Nucleus accumbens (tissue), 56 donors: ENCODE measurements at regions not wholly inside any gene's neighbourhood (a gene's known extent, or its start where the extent isn't known, plus 50 kb on each side); places are given as distances from the start of the nearest gene placed in this dataset.
"Not testable (repeated sequence)": the region's sequence is repeated elsewhere in the genome, so short reads cannot be mapped to it uniquely, and the experiment has no call there.

Source experiments
- DNase-seq, 56 donors: peaks; one replicate each; lab custom pipeline; 2025; lab: John Stamatoyannopoulos, UW

DNA sequence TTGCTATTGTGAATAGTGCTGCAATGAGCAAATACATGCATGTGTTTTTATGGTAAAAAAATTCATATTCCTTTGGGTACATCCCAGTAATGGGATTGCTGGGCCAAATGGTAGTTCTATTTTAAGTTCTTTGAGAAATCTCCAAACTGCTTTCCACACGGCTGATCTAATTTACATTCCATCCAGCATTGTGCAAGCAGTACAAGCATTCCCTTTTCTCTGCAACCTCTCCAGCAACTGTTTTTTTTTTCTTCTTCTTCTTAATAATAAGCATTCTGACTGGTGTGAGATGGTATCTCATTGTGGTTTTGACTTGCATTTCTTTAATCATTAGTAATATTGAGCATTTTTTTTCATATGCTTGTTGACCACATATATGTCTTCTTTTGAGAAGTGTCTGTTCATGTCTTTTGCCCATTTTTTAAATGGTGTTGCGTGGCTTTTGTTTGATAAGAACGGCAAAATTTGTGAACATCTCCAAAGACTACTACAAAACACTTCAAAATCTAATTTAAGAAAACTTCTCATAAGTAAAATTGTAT lies 136.1 kb upstream of the MYO3A start:
- DNase-seq = no peak

DNA sequence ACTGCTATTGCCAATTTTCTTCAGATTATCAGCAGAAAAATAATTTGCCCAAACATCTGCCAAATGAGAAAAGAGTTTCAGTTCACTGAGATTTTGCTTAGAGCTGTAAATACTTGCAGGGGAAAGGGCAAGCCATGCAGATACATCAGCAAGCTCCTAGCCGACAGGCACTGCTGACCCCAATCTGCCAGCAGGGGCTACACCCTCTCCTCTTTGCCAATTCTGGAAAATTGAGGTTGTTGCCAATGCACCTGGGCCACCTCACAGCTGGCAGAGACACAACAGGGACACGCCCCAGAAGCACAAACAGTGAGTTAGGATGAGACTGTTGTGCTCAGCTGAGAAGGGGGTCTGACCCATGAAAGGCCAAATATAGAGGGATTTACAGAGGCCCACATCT lies 129.5 kb upstream of the MYO3A start:
- DNase-seq = no peak

- no peak for DNase-seq
Observed at GRCh38 chr10:25805986-25806385, 128.0 kb upstream of the MYO3A start.

DNA sequence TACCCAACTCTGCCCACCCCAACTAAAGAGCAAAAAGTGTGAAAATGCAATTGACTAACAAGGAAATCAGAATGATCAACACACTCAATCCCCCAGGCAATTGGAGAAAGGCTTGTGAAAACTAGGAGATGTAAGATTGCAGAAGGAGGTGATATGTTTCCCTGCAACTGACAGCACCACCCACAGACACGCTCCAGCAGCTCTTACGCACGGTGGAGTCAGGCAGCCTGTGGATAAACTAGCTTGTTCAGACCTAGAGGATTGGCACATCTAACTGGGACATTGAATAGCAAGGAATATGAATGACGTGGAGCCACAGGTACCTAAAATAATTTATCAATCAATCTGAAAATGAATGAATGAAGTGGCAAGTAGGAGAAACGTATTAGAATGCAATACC lies 125.7 kb upstream of the MYO3A start:
- peak in 28 of 56 donors; percentile 1 to 79 (median 44) for DNase-seq

- DNase-seq = no peak
Observed at GRCh38 chr10:25811052-25811685, 122.9 kb upstream of the MYO3A start.

DNA sequence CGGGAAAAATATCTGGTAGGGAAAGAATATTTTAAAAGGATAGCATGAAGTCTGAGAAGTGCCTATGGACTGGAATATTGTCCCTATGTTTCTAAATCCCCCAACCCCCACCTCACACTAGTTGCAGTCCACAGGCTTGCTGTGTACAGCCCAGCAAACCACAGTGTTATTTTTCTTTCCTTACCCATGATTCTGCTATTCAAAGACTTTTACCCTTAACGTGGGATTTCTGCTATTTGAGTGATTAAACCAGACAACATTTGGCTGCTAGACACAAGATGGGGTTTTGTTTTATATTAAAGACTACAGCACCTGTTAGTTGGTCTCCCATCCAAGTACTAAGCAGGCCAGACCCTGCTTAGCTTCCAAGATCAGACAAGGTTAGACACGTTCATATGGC lies 120.5 kb upstream of the MYO3A start:
- no peak for DNase-seq

GRCh38 chr10:25815236-25815635 lies 118.8 kb upstream of the MYO3A start:
- no peak for DNase-seq

DNA sequence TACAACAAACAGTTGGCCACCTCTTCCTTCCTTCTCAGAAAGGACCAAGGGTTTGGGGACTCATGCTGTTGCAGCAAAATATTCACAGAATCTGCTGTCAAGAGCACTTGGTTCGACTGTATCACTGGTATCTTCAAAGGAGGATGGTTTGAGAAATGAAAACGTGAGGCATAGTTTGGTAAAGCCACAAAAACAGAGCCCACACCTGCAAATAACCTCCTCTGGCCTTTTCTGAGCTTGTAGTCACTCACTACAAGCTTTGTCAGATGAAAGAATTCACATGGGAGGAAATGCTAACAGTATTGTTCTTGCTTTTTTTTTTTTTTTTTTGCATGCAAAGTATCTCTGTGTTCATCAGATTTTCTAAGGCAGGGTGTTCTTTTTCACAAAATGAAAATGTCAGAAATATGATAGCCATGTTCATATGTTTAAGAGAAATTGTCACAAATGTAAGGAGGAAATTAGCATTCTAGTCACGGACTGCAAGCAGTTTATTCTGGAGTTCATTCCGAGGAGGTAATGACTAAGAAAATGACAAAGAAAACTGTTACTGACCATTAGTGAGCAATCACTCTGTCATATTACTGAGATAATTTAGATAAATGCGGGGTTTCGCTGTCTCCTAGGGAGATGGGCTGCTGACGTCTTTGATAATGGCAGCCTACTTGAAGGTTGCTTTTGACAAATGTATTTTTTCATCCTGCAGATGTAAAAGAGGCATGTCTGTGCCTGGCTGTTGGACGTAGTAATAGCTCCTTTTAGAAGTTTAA lies 117.8 kb upstream of the MYO3A start:
- peak in 2 of 56 donors; percentile 12 to 16 for DNase-seq

DNA sequence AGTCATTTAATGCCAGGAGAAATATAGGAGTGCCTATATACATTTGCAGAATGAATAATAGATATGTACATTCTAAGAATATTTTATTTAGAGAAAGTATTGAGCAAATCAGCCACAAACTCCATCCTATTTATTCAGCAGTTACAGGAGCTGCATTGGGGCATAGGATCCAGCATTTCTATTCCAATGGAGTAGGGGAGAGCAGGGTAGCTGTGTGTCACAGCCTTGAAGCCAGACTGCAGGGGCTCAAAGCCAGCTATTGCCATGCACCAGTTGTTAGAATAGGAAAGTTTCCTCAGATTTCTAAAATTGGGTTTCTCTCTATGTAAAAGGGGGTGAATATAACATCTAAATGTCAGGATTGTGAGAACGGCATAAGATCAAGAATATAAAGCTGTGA lies 116.8 kb upstream of the MYO3A start:
- DNase-seq = no peak

- DNase-seq = peak in 17 of 56 donors; percentile 4 to 57 (median 24)
Observed at GRCh38 chr10:25818751-25819150, 115.3 kb upstream of the MYO3A start.

- no peak for DNase-seq
Observed at GRCh38 chr10:25820472-25820871, 113.6 kb upstream of the MYO3A start.

GRCh38 chr10:25820874-25821273 lies 113.2 kb upstream of the MYO3A start:
- no peak for DNase-seq

DNA sequence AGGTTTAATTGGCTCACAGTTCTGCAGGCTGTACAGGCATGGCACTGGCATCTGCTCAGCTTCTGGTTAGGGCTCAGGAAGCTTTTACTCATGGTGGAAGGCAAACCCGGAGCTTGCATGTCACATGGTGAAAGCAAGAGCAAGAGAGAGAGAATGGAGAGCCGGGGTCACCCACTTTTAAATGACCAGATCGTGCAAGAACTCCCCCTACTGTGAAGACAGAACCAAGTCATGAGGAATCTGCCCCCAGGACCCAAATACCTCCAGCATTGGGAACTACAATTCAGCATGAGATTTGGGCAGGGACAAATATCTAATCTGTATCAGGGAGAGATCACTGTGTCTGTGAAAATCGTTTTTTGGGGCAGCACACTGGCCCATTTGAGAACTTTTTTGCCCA lies 110.0 kb upstream of the MYO3A start:
- DNase-seq = no peak

DNA sequence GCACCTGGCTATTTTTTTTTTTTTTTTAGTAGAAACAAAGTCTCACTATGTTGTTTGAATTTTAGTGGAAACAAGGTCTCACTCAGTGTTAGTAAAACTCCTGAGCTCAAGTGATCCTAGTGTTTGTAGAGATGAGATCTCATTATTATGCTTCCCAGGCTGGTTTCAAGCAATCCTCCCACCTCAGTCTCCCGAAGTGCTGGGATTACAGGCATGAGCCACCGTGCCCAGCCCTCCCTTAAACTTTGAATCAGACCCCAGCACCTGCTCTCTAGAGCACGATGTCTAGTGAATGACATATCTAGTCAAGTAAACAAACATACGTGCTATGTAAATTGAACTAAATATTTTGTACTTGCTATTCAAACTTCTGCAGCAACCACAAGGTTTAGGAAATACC lies 105.6 kb upstream of the MYO3A start:
- DNase-seq = peak in 7 of 56 donors; percentile 9 to 45 (median 24)

- peak in 1 of 56 donors; percentile 17 for DNase-seq
Observed at GRCh38 chr10:25831080-25831479, 102.9 kb upstream of the MYO3A start.

GRCh38 chr10:25839683-25840082 lies 94.3 kb upstream of the MYO3A start:
- no peak for DNase-seq

GRCh38 chr10:25840875-25841274 lies 93.2 kb upstream of the MYO3A start:
- DNase-seq = not testable (repeated sequence)

DNA sequence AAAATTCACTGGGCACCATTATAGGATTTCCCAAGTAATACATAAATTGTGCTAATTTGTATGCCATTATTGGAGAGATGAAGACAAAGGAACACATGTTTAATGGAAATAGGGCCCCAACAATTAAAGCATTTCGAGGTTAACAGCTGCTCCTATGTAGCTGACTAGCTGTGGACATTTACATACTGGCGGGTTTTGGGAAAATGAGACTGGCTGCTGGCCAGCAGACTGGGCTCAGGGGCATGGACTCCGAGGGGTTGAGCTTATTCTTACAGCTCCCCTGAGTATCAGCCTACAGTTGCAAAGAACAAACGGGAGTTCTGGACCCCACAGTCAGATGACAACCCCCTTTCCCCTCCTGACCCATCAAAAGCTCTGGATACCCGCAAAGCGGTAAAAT lies 91.9 kb upstream of the MYO3A start:
- no peak for DNase-seq

DNA sequence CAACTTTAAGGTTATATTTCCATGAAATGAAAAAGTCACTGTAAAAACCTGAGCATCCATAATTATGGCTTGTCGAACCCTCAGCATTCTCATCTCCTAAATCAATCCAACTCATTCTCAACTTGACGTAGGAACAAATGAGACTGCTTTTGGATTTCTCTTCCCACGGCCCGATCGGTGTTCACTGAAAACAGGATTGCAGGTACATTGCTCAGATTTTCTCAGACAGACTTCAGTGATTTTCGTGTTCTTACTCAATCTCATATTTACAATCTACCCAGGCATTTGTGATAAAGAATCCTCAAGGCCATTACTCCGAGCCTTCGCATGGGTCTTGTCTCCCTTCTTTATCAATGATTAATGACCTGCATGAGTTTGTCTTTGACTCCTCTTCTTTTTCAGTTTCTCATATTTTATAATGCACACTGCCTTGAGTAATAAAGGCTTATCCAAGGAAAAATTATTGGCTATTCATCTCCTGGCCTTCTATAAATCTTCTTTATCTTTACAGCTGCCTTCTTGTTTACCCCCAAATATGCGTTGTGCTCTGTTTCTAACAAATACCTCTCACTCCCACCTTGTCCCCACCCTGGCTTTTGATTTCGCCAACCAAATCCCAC lies 90.4 kb upstream of the MYO3A start:
- peak in 9 of 56 donors; percentile 9 to 43 (median 20) for DNase-seq

DNA sequence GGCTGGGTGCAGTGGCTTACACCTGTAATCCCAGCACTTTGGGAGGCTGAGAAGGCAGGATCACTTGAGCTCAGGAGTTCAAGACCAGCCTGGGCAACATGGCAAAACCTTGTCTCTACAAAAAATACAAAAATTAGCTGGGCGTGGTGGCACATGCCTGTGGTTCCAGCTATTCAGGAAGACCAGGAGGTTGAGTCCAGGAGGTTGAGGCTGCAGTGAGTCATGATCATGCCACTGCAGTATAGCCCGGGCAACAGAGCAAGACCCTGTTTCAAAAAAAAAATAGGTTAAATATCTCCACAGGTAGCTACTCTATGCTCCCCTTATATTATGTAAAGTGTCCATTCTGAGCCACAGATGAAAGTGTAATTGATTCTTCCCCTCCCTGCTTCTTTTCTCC lies 89.3 kb upstream of the MYO3A start:
- DNase-seq = not testable (repeated sequence)

GRCh38 chr10:25849268-25849667 lies 84.8 kb upstream of the MYO3A start:
- DNase-seq = no peak
